GM12891 (cell line): ENCODE measurements at regions not wholly inside any gene's neighbourhood (a gene's known extent, or its start where the extent isn't known, plus 50 kb on each side); places are given as distances from the start of the nearest gene placed in this dataset.

Source experiments
- POLR2A ChIP-seq: IDR thresholded peaks from 2 replicates; pipeline ENCODE4 v1.6.1; 2011; ENCODE audit warnings: low read depth, low read length, control low read depth
- POLR2AphosphoS5 ChIP-seq: IDR thresholded peaks from 2 replicates; pipeline ENCODE4 v1.6.1; 2011; ENCODE audit warnings: low read depth, low read length, control low read depth
- SPI1 ChIP-seq: IDR thresholded peaks from 2 replicates; pipeline ENCODE4 v1.6.1; 2011; ENCODE audit warnings: low read depth, low read length, control low read depth
- TAF1 ChIP-seq: IDR thresholded peaks from 2 replicates; pipeline ENCODE4 v1.6.1; 2011; ENCODE audit warnings: low read depth, low read length, control low read depth

DNA sequence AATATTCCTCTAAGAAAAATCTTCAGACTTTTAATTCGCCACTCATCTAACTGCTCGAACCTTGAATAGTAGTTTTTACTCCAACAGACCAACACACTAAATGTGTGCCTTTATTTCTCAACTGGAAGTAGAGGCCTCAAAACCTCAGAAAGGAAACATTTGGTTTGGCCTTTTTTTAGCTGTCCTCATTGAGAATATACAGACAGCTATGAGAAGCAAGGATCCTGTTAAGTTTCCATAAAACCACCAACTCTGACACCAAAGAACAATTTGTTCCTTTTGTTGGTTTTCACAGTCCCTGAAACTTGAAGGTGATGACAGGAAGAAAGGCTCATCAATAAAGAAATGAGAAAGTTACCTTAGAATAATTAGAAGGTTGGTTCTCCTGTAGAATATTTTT, 199.2 kb upstream of the MEOX2 start:
- TF ChIP-seq POLR2AphosphoS5 (no peak), POLR2A (no peak), SPI1 (no peak), TAF1 (no peak)
